Gastroesophageal sphincter (tissue), 4 donors: ENCODE measurements at regions not wholly inside any gene's neighbourhood (a gene's known extent, or its start where the extent isn't known, plus 50 kb on each side); places are given as distances from the start of the nearest gene placed in this dataset.
"Not testable (repeated sequence)": the region's sequence is repeated elsewhere in the genome, so short reads cannot be mapped to it uniquely, and the experiment has no call there.

Experiments
- ATAC-seq: fragments of 150-250 bp; one replicate; pipeline ENCODE4 v1.9.1; 2016; ENCODE audit warnings: mild to moderate bottlenecking, moderate library complexity
- H3K27ac ChIP-seq, 4 donors: fragments of 200-600 bp; sonication (generic) in 3 of 4; 1 replicate in 3 of 4; 2 replicates in 1 of 4; pipeline ENCODE4 v1.5.1; 2016 to 2019
- H3K27me3 ChIP-seq: fragments of 200-600 bp; sonication (generic); one replicate; pipeline ENCODE4 v1.5.1; 2019
- H3K36me3 ChIP-seq, 2 donors: fragments of 200-600 bp; sonication (generic); one replicate each; pipeline ENCODE4 v1.5.1; 2019; ENCODE audit warnings: control low read depth in 1 of 2
- H3K4me1 ChIP-seq, 3 donors: fragments of 200-600 bp; sonication (generic); 1 replicate in 2 of 3; 2 replicates in 1 of 3; pipeline ENCODE4 v1.5.1; 2016 to 2019; ENCODE audit warnings: control low read depth in 2 of 3
- H3K4me3 ChIP-seq, 2 donors: fragments of 200-600 bp; sonication (generic); one replicate each; pipeline ENCODE4 v1.5.1; 2019; ENCODE audit warnings: mild to moderate bottlenecking in 1 of 2, moderate library complexity in 1 of 2
- H3K9me3 ChIP-seq, 3 donors: fragments of 200-600 bp; sonication (generic); one replicate each; pipeline ENCODE4 v1.5.1; 2017 to 2019; ENCODE audit warnings: control low read depth in 2 of 3
- EP300 ChIP-seq: sonication (generic); formaldehyde crosslinking; IDR thresholded peaks from one replicate; pipeline ENCODE4 v1.6.1; 2017; ENCODE audit warnings: antibody characterized with exemption, mild to moderate bottlenecking
- POLR2A ChIP-seq, 2 donors: fragments of 450-650 bp; IDR thresholded peaks; one replicate each; pipeline ENCODE4 v1.6.1; 2017; ENCODE audit warnings: antibody characterized with exemption in 2 of 2, mild to moderate bottlenecking in 2 of 2, moderate library complexity in 1 of 2
- POLR2AphosphoS5 ChIP-seq: sonication (generic); formaldehyde crosslinking; IDR thresholded peaks from one replicate; pipeline ENCODE4 v1.6.1; 2017; ENCODE audit warnings: antibody characterized with exemption
- WGBS, 2 donors: methylation state at CpG; one replicate each; pipeline ENCODE4 v1.1.5; 2018; ENCODE audit warnings: low coverage in 1 of 2; 5-methylcytosine and 5-hydroxymethylcytosine counted together
- TF ChIP-seq, protein P1 (sequence below), 4 experiments: fragments of 200-600 bp in 2 of 4; fragments of 450-650 bp in 2 of 4; sonication (generic) in 1 of 4; IDR thresholded peaks; one replicate each; pipeline ENCODE4 v1.5.1; 2017 to 2019; ENCODE audit warnings: antibody characterized with exemption in 4 of 4, mild to moderate bottlenecking in 2 of 4, moderate library complexity in 2 of 4

DNA sequence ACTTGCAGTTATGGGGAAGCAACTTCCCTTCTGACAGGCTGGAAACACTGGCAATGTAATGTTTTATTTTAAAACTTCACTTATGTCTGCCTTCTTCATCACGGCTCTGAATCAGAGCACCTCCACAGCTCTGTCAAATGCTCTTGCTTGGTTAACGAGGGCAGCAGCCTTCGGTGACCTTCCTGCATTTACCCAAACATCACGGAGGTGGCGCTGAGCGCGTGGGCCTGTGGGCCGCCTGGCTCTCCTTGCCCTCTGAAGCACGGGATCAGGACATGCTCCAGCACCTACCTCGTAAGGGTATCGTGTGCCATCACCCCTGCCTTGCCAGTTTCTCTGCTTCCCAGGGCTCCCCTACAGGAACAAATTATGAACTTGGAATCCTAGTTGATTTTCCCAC, 310.0 kb downstream of the TEX29 start:
- no peak for ATAC-seq
- peaks cover 20% of the 10 kb centered on the region for H3K27me3 ChIP-seq
- 67 to 100% methylated on average over 1 to 6 of the region's 11 CpGs for WGBS, 2 donors
- TF ChIP-seq EP300 (no peak), POLR2A (IDR thresholded peaks at IDR 0.05) (no peak), POLR2AphosphoS5 (no peak)
- TF ChIP-seq, protein P1, sequence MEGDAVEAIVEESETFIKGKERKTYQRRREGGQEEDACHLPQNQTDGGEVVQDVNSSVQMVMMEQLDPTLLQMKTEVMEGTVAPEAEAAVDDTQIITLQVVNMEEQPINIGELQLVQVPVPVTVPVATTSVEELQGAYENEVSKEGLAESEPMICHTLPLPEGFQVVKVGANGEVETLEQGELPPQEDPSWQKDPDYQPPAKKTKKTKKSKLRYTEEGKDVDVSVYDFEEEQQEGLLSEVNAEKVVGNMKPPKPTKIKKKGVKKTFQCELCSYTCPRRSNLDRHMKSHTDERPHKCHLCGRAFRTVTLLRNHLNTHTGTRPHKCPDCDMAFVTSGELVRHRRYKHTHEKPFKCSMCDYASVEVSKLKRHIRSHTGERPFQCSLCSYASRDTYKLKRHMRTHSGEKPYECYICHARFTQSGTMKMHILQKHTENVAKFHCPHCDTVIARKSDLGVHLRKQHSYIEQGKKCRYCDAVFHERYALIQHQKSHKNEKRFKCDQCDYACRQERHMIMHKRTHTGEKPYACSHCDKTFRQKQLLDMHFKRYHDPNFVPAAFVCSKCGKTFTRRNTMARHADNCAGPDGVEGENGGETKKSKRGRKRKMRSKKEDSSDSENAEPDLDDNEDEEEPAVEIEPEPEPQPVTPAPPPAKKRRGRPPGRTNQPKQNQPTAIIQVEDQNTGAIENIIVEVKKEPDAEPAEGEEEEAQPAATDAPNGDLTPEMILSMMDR (IDR thresholded peaks at IDR 0.05) = no peak
- no peak overlapping the region for H3K4me3 ChIP-seq
- H3K36me3 ChIP-seq = no peaks in the 10 kb centered on the region
- H3K9me3 ChIP-seq = no peaks in the 10 kb centered on the region
- no peak overlapping the region for H3K27ac ChIP-seq
- no peaks in the 10 kb centered on the region for H3K4me1 ChIP-seq

DNA sequence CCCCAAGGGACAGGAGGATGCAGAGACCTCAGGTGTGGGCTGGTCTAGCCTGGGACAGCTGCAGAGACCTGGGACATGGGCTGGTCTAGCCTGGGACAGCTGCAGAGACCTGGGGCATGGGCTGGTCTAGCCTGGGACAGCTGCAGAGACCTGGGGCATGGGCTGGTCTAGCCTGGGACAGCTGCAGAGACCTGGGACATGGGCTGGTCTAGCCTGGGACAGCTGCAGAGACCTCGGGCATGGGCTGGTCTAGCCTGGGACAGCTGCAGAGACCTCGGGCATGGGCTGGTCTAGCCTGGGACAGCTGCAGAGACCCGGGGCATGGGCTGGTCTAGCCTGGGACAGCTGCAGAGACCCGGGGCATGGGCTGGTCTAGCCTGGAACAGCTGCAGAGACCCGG, 310.8 kb downstream of the TEX29 start:
- not testable (repeated sequence) for H3K4me3 ChIP-seq, ATAC-seq, H3K36me3 ChIP-seq, H3K27ac ChIP-seq, H3K4me1 ChIP-seq, H3K9me3 ChIP-seq
- 86% methylated on average over 1 of the region's 5 CpGs; no CpG with 5 or more reads in 1 of the 2 donors for WGBS, 2 donors
- H3K27me3 ChIP-seq = peaks cover 13% of the 10 kb centered on the region

DNA sequence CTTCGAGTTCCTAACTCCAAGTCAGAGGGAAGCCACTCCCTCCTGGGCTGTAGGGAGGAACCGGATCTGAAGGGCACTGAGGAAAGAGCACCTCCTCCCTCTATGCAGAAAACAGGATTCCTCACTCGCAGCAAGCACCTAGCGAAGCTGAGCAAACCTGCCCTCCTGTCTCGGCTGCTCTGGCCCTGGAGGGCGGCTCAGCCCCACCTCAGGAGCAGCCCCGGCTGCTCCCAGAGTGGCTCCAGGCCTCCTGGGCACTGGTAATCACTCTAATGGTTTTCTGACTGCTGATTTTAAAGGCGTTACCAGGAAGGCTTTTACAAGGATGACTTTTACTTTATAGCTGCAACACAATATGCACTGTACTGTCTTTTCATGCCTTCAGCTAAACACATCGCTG, 312.5 kb downstream of the TEX29 start:
- Histone ChIP-seq H3K4me1 (no peaks in the 10 kb centered on the region), H3K9me3 (no peaks in the 10 kb centered on the region), H3K36me3 (no peaks in the 10 kb centered on the region), H3K4me3 (no peak overlapping the region), H3K27ac (no peak overlapping the region), H3K27me3 (peaks cover 15% of the 10 kb centered on the region)
- ATAC-seq = no peak
- 33 to 46% methylated on average over 2 to 4 of the region's 9 CpGs for WGBS, 2 donors
- TF ChIP-seq EP300 (no peak), POLR2AphosphoS5 (no peak), POLR2A (IDR thresholded peaks at IDR 0.05) (no peak)
- TF ChIP-seq, protein P1 (IDR thresholded peaks at IDR 0.05) = no peak

DNA sequence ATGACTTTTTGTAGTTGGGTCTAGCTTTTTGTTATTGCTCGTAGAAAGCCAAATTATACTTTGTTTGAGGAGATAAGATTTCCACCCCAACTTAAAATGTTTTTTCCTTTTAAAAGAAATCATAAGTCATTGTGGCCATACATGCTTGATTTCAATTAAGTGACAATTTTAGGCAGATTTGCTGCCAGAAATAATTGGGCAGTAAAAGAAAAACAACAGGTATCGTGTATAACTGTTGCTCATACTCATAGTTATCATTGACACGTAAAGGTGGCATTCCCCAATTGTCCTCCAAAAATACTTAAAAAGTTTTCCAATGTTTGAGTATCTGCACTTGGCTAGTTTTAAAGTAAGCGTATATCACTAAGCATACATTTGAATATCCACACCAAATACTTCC, 313.0 kb downstream of the TEX29 start:
- Histone ChIP-seq H3K27me3 (peaks cover 16% of the 10 kb centered on the region), H3K4me1 (no peaks in the 10 kb centered on the region), H3K4me3 (no peak overlapping the region), H3K27ac (no peak overlapping the region), H3K9me3 (no peaks in the 10 kb centered on the region), H3K36me3 (no peaks in the 10 kb centered on the region)
- ATAC-seq = no peak
- WGBS, 2 donors = 72 to 77% methylated on average over 4 of the region's 4 CpGs
- TF ChIP-seq POLR2AphosphoS5 = no peak
- no peak for TF ChIP-seq POLR2A (IDR thresholded peaks at IDR 0.05)
- TF ChIP-seq EP300 = no peak
- TF ChIP-seq, protein P1 (IDR thresholded peaks at IDR 0.05) = no peak

DNA sequence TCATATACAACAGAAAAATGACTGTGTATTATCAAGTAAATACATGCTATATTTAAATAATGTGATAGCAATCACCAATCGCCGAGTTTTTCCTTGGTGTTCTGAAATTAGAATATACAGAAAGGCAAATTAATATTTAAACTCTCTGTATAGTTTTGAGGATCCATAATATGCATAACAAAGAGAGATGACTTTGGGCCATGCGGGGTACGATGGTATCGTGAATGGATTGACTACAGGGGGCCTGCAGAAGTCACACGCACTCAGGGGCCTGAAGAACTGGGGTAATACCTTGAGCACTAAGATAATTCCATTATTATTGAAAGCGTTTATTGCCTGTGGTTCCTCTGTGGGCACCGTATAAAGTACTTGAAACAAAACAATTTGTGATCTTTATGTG, 314.0 kb downstream of the TEX29 start:
- H3K36me3 ChIP-seq = no peaks in the 10 kb centered on the region
- 78 to 79% methylated on average over 8 of the region's 8 CpGs for WGBS, 2 donors
- TF ChIP-seq POLR2AphosphoS5 (no peak), POLR2A (IDR thresholded peaks at IDR 0.05) (no peak), EP300 (no peak)
- TF ChIP-seq, protein P1 (IDR thresholded peaks at IDR 0.05) = no peak

More for the DNA sequence above, 314.0 kb downstream of the TEX29 start:
- H3K27ac ChIP-seq = no peak overlapping the region
- H3K4me1 ChIP-seq = no peaks in the 10 kb centered on the region
- H3K9me3 ChIP-seq = no peaks in the 10 kb centered on the region
- no peak for ATAC-seq
- H3K27me3 ChIP-seq = peaks cover 19% of the 10 kb centered on the region
- no peak overlapping the region for H3K4me3 ChIP-seq
